ENCODE measurements at regions not wholly inside any gene's neighbourhood (a gene's known extent, or its start where the extent isn't known, plus 50 kb on each side); places are given as distances from the start of the nearest gene placed in this dataset.

- BruUV-seq (replicated peaks), result no TSS peak
- intact Hi-C loops (cut with micrococcal nuclease) (no loop called here), dilution Hi-C loops (cut with MboI; ENCODE audit: extremely low pct_ligation_motif_present, low sequenced_read_pairs) (no loop called here)
- H3K4me1 ChIP-seq (ENCODE audit: control insufficient read depth, extremely low read depth, insufficient read depth, low read length), result no peaks in the 10 kb centered on the region
- no peak overlapping the region for H3K4me3 ChIP-seq (replicated peaks in 1 of 3; ENCODE audit: insufficient read depth in 1 of 3, low read depth in 1 of 3, low read length in 3 of 3)
- H3K79me2 ChIP-seq (ENCODE audit: control insufficient read depth, insufficient read depth, low read length), result no peaks in the 10 kb centered on the region
- H3K9me3 ChIP-seq (replicated peaks; ENCODE audit: control insufficient read depth, insufficient read depth, low read length), result no peaks in the 10 kb centered on the region
- no peaks in the 10 kb centered on the region for H3K27me3 ChIP-seq (ENCODE audit: control insufficient read depth in 2 of 2, insufficient read depth in 2 of 2, low read length in 2 of 2)
- H2AFZ ChIP-seq (ENCODE audit: low read depth, low read length), result no peak overlapping the region
- POLR2A ChIA-PET, result no interaction called here
- H3K9ac ChIP-seq (replicated peaks; ENCODE audit: extremely low read depth, insufficient read depth, low read length), result no peak overlapping the region
- CTCF ChIA-PET, result no interaction called here
- no peaks in the 10 kb centered on the region for H4K20me1 ChIP-seq (replicated peaks; ENCODE audit: control insufficient read depth, extremely low read depth, insufficient read depth, low read length)
- H3K4me2 ChIP-seq (ENCODE audit: insufficient read depth, low read length), result no peak overlapping the region
- H3K9me1 ChIP-seq (replicated peaks; ENCODE audit: control insufficient read depth, extremely low read depth, insufficient read depth, low read length), result peaks cover 2% of the 10 kb centered on the region
- H3K27ac ChIP-seq (ENCODE audit: insufficient read depth, low read depth, low read length), result no peak overlapping the region
- TF ChIP-seq MAX (IDR thresholded peaks at IDR 0.05; ENCODE audit: insufficient read depth, insufficient read length), result no peak
- TF ChIP-seq JUN (IDR thresholded peaks at IDR 0.05; ENCODE audit: borderline replicate concordance, insufficient read depth, insufficient read length, low read depth), result no peak
- no peak for TF ChIP-seq POLR2A (IDR thresholded peaks at IDR 0.05; ENCODE audit: low read depth, low read length)
- TF ChIP-seq MYC (IDR thresholded peaks at IDR 0.05; ENCODE audit: low read depth, low read length), result no peak
- TF ChIP-seq GATA2 (IDR thresholded peaks at IDR 0.05; ENCODE audit: insufficient read depth, insufficient read length, low read depth, low read length), result no peak
- no peak for TF ChIP-seq POLR2AphosphoS5 (IDR thresholded peaks at IDR 0.05; ENCODE audit: insufficient read depth, low read depth, low read length)
- H3K36me3 ChIP-seq (ENCODE audit: control insufficient read depth in 2 of 2, extremely low read depth in 1 of 2, insufficient read depth in 2 of 2, low read length in 2 of 2), result no peaks in the 10 kb centered on the region
- FAIRE-seq, result no peak
- DNase-seq (ENCODE audit: low read depth, low spot score), result no peak
These were observed 86.2 kb upstream of the EDNRB start for GRCh38 chr13:78004821-78005220.

DNA sequence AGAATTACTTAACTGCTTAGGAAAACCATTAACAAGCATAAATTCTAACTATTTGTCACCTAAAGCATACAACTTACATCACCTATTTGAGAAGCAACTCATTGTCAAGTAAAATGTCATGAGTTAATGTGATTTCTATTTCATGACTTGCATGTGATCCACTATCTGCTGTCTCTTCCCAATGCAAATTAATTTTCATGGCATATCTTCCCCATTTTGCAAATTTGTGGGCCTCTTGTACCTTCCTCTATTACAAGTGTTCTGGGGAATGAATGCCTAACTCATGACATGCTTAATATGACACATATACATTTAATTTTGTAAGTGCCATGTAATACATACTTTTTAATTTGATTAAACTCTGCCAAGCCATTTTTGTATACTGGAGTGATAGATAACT is 81.1 kb upstream of the EDNRB start:
- peaks cover 3% of the 10 kb centered on the region for H3K9me1 ChIP-seq (replicated peaks; ENCODE audit: control insufficient read depth, extremely low read depth, insufficient read depth, low read length)
- no peak overlapping the region for H2AFZ ChIP-seq (ENCODE audit: low read depth, low read length)
- H3K27ac ChIP-seq (ENCODE audit: insufficient read depth, low read depth, low read length), result no peak overlapping the region
- BruUV-seq (replicated peaks), result no TSS peak
- intact Hi-C loops (cut with micrococcal nuclease), result no loop called here
- no peak for TF ChIP-seq POLR2A (IDR thresholded peaks at IDR 0.05; ENCODE audit: low read depth, low read length)
- TF ChIP-seq GATA2 (IDR thresholded peaks at IDR 0.05; ENCODE audit: insufficient read depth, insufficient read length, low read depth, low read length), result no peak
- TF ChIP-seq EZH2 (IDR thresholded peaks at IDR 0.05; ENCODE audit: borderline replicate concordance, low read depth, low read length, severe bottlenecking), result no peak
- DNase-seq (ENCODE audit: low read depth, low spot score) (no peak), FAIRE-seq (no peak)
- no peaks in the 10 kb centered on the region for H4K20me1 ChIP-seq (replicated peaks; ENCODE audit: control insufficient read depth, extremely low read depth, insufficient read depth, low read length)
- H3K27me3 ChIP-seq (ENCODE audit: control insufficient read depth in 2 of 2, insufficient read depth in 2 of 2, low read length in 2 of 2), result no peaks in the 10 kb centered on the region
- no peaks in the 10 kb centered on the region for H3K4me1 ChIP-seq (ENCODE audit: control insufficient read depth, extremely low read depth, insufficient read depth, low read length)
- no peak overlapping the region for H3K9ac ChIP-seq (replicated peaks; ENCODE audit: extremely low read depth, insufficient read depth, low read length)
- ChIA-PET POLR2A (no interaction called here), CTCF (no interaction called here)
- no peak overlapping the region for H3K4me3 ChIP-seq (replicated peaks in 1 of 3; ENCODE audit: insufficient read depth in 1 of 3, low read depth in 1 of 3, low read length in 3 of 3)
- H3K4me2 ChIP-seq (ENCODE audit: insufficient read depth, low read length), result no peak overlapping the region
- H3K79me2 ChIP-seq (ENCODE audit: control insufficient read depth, insufficient read depth, low read length), result no peaks in the 10 kb centered on the region
- dilution Hi-C loops (cut with MboI; ENCODE audit: extremely low pct_ligation_motif_present, low sequenced_read_pairs), result no loop called here
- H3K36me3 ChIP-seq (ENCODE audit: control insufficient read depth in 2 of 2, extremely low read depth in 1 of 2, insufficient read depth in 2 of 2, low read length in 2 of 2), result no peaks in the 10 kb centered on the region
- H3K9me3 ChIP-seq (replicated peaks; ENCODE audit: control insufficient read depth, insufficient read depth, low read length), result no peaks in the 10 kb centered on the region
